ENCODE measurements at regions not wholly inside any gene's neighbourhood (a gene's known extent, or its start where the extent isn't known, plus 50 kb on each side); places are given as distances from the start of the nearest gene placed in this dataset.

DNA sequence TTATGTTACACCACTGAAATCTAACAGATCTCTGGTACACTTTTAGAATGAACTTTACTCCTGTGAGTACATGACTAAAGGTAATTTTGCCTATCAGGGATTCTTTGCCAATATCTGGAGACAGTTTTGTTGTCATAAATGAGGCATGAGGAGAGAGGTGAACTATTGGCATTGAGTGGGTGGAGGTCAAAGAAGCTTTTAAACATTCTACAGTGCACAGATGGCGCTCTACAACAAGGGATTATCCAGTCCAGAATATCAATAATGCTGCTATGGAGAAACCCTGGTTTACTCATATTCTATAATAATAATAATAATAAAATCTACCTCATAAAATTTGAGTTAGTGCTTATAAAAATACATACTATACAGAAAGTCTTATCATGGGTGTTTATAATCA is 702.3 kb downstream of the SI start:
- TF ChIP-seq, protein P1, sequence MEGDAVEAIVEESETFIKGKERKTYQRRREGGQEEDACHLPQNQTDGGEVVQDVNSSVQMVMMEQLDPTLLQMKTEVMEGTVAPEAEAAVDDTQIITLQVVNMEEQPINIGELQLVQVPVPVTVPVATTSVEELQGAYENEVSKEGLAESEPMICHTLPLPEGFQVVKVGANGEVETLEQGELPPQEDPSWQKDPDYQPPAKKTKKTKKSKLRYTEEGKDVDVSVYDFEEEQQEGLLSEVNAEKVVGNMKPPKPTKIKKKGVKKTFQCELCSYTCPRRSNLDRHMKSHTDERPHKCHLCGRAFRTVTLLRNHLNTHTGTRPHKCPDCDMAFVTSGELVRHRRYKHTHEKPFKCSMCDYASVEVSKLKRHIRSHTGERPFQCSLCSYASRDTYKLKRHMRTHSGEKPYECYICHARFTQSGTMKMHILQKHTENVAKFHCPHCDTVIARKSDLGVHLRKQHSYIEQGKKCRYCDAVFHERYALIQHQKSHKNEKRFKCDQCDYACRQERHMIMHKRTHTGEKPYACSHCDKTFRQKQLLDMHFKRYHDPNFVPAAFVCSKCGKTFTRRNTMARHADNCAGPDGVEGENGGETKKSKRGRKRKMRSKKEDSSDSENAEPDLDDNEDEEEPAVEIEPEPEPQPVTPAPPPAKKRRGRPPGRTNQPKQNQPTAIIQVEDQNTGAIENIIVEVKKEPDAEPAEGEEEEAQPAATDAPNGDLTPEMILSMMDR (IDR thresholded peaks at IDR 0.05 in 4 of 5, conservative IDR thresholded peaks at IDR 0.05 in 1 of 5), result no peak
- no peak for TF ChIP-seq POLR2A (IDR thresholded peaks at IDR 0.05)

Data from gastrocnemius medialis (tissue), 4 donors.